ENCODE measurements at regions not wholly inside any gene's neighbourhood (a gene's known extent, or its start where the extent isn't known, plus 50 kb on each side); places are given as distances from the start of the nearest gene placed in this dataset.

DNA sequence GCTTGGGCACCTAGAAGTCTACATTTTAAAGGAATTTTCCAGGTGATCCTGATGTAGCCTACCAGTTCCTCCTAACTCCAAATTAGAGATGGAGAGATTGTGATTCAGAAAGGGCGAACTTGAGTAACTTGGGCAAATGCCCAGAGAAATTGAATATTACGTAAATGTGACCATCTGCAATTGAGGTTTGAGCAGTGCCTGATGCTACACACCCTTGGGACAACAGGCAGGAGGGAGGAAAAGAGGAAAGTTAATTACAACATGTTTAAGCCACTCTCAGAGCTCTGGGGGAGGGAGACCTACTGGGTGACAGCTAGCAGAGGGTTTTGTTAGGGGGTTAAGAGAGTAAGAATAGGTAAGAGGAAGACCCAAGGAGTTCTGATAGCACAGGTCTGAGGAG lies 208.9 kb downstream of the LPIN1 start:
- H3K4me3 ChIP-seq (ENCODE audit: low read length in 2 of 2), result no peak overlapping the region
- H3K27ac ChIP-seq (ENCODE audit: low read length), result no peak overlapping the region
- H3K36me3 ChIP-seq (ENCODE audit: control insufficient read depth in 2 of 2, insufficient read depth in 2 of 2, low read length in 2 of 2), result no peaks in the 10 kb centered on the region
- H3K9ac ChIP-seq (ENCODE audit: low read length in 2 of 2), result no peak overlapping the region
- no peaks in the 10 kb centered on the region for H3K27me3 ChIP-seq (ENCODE audit: control insufficient read depth in 1 of 2, insufficient read depth in 2 of 2, low read length in 2 of 2)
- no peaks in the 10 kb centered on the region for H3K9me3 ChIP-seq (ENCODE audit: control insufficient read depth in 2 of 2, low read length in 2 of 2)
- H3K4me1 ChIP-seq (ENCODE audit: control insufficient read depth, insufficient read depth, low read length), result no peaks in the 10 kb centered on the region

DNA sequence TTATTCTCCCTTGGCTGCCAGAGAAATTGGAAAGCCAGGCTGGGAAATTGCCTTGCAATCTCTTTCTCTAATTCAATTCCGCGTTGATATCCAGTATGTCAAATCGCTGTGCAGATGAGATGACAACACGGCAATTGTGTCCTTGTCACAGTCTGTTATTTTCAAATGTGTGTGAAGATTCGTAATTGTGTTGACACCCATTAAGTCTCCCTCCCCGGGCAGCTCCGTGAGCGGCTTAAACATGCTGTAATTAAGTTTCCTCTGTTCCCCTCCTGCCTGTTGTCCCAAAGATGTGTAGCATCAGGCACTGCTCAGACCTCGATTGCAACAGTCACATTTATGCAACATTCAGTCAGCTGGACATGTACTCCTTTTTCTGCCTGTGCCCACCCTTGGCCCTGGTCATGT lies 209.5 kb downstream of the LPIN1 start:
- H3K9me3 ChIP-seq (ENCODE audit: control insufficient read depth in 2 of 2, low read length in 2 of 2), result no peaks in the 10 kb centered on the region
- no peaks in the 10 kb centered on the region for H3K27me3 ChIP-seq (ENCODE audit: control insufficient read depth in 1 of 2, insufficient read depth in 2 of 2, low read length in 2 of 2)
- no peak overlapping the region for H3K4me3 ChIP-seq (ENCODE audit: low read length in 2 of 2)
- no peaks in the 10 kb centered on the region for H3K4me1 ChIP-seq (ENCODE audit: control insufficient read depth, insufficient read depth, low read length)
- H3K27ac ChIP-seq (ENCODE audit: low read length), result no peak overlapping the region
- no peak overlapping the region for H3K9ac ChIP-seq (ENCODE audit: low read length in 2 of 2)
- no peaks in the 10 kb centered on the region for H3K36me3 ChIP-seq (ENCODE audit: control insufficient read depth in 2 of 2, insufficient read depth in 2 of 2, low read length in 2 of 2)

DNA sequence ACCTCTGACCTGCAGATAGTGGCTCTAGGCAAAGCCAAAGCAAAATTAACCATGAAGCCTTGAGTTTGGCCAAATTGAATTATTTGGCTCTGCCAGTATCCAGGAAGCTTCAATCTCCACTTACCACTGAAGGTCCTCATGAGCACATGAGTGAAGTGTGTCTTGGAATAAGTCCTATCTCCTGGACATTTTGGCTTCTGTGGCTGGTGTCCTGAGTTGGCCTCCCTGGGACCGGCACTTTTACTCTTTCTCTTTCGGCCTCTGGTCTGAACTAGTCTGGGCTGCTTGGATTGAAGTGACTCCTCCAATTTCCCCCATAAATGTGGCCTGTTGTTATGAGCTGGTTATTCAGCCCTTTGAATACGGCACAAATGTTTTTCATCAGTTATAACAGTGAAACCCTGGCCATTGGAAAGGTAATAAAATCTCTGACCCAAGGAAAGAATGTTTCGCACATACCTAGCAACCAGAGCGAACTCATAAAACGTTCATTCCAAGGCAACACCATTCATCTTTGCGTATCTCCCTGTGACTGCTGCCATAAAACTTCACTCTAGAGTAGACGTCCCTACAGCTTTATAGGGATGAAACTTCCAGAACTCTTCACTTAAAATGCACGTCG lies 216.4 kb downstream of the LPIN1 start:
- Histone ChIP-seq H3K27me3 (ENCODE audit: control insufficient read depth in 1 of 2, insufficient read depth in 2 of 2, low read length in 2 of 2) (no peaks in the 10 kb centered on the region), H3K9ac (ENCODE audit: low read length in 2 of 2) (no peak overlapping the region), H3K36me3 (ENCODE audit: control insufficient read depth in 2 of 2, insufficient read depth in 2 of 2, low read length in 2 of 2) (no peaks in the 10 kb centered on the region), H3K4me1 (ENCODE audit: control insufficient read depth, insufficient read depth, low read length) (no peaks in the 10 kb centered on the region), H3K9me3 (ENCODE audit: control insufficient read depth in 2 of 2, low read length in 2 of 2) (no peaks in the 10 kb centered on the region), H3K27ac (ENCODE audit: low read length) (no peak overlapping the region), H3K4me3 (ENCODE audit: low read length in 2 of 2) (no peak overlapping the region)

DNA sequence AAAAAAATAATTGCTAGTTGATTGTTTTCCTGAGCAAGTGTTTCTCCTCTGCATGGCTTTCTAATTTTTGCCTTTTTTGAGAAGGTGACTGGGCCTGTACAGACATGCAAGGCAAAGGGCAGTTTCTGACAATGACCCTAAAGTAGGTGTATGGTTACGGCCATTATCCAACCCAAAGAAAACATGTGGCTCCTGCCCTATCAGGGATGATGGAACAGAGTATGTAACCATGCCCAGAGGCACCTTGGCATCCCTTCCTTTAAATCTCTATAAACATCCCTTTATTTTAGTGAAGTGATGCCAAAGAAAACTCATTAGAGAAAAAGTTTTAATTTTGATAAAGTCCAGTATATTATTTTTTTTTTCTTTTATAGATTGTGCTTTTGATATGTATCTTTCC lies 217.5 kb downstream of the LPIN1 start:
- Histone ChIP-seq H3K27ac (ENCODE audit: low read length) (no peak overlapping the region), H3K9ac (ENCODE audit: low read length in 2 of 2) (no peak overlapping the region), H3K27me3 (ENCODE audit: control insufficient read depth in 1 of 2, insufficient read depth in 2 of 2, low read length in 2 of 2) (no peaks in the 10 kb centered on the region), H3K9me3 (ENCODE audit: control insufficient read depth in 2 of 2, low read length in 2 of 2) (no peaks in the 10 kb centered on the region), H3K36me3 (ENCODE audit: control insufficient read depth in 2 of 2, insufficient read depth in 2 of 2, low read length in 2 of 2) (no peaks in the 10 kb centered on the region), H3K4me3 (ENCODE audit: low read length in 2 of 2) (no peak overlapping the region), H3K4me1 (ENCODE audit: control insufficient read depth, insufficient read depth, low read length) (no peaks in the 10 kb centered on the region)

DNA sequence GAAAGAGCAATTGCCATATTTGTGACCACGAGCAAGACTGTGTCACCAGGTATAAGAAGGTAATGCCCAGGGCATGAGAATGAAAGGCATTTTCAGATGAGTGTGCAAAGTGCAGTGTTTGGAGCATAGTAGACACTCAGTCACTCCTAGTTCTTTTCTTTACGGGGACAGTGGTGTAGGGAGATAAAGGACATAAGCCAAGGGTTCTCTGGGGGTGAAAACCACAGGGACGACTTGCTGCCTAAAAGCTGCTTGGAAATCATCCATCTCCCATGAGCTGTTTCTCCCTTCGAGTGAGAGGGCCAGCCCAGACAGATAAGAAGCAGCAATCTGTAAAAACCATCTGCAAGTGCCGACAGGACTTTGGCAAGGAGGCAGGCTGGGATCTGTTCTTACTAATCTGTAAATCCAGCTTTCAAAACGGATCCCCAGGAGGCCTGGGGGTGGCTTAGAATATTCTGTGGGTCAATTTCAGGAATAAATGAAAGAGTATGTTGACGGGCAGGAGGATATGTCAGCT lies 221.6 kb downstream of the LPIN1 start:
- no peaks in the 10 kb centered on the region for H3K36me3 ChIP-seq (ENCODE audit: control insufficient read depth in 2 of 2, insufficient read depth in 2 of 2, low read length in 2 of 2)
- no peaks in the 10 kb centered on the region for H3K9me3 ChIP-seq (ENCODE audit: control insufficient read depth in 2 of 2, low read length in 2 of 2)
- no peak overlapping the region for H3K27ac ChIP-seq (ENCODE audit: low read length)
- H3K9ac ChIP-seq (ENCODE audit: low read length in 2 of 2), result no peak overlapping the region
- no peaks in the 10 kb centered on the region for H3K4me1 ChIP-seq (ENCODE audit: control insufficient read depth, insufficient read depth, low read length)
- no peaks in the 10 kb centered on the region for H3K27me3 ChIP-seq (ENCODE audit: control insufficient read depth in 1 of 2, insufficient read depth in 2 of 2, low read length in 2 of 2)
- no peak overlapping the region for H3K4me3 ChIP-seq (ENCODE audit: low read length in 2 of 2)

DNA sequence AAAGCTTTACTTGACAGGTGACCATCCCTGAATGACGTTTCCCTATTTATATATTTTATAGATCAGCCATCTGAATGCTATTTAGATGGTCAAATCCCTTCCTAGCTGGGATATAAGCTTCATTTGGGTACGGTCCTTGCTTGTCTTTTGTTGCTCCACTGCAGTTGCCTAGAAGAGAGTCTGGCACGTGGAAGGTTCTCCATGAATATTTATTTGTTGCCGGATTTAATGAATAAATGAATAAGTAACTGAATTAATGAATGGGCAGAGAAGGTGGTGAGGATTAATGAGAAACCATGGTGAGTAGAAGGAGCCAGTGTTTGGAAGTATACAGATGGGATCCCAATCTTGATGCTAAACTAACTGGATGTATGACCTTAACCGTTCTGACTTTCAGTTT lies 222.1 kb downstream of the LPIN1 start:
- no peak overlapping the region for H3K9ac ChIP-seq (ENCODE audit: low read length in 2 of 2)
- H3K9me3 ChIP-seq (ENCODE audit: control insufficient read depth in 2 of 2, low read length in 2 of 2), result no peaks in the 10 kb centered on the region
- H3K4me3 ChIP-seq (ENCODE audit: low read length in 2 of 2), result no peak overlapping the region
- H3K27me3 ChIP-seq (ENCODE audit: control insufficient read depth in 1 of 2, insufficient read depth in 2 of 2, low read length in 2 of 2), result no peaks in the 10 kb centered on the region
- no peaks in the 10 kb centered on the region for H3K36me3 ChIP-seq (ENCODE audit: control insufficient read depth in 2 of 2, insufficient read depth in 2 of 2, low read length in 2 of 2)
- H3K4me1 ChIP-seq (ENCODE audit: control insufficient read depth, insufficient read depth, low read length), result no peaks in the 10 kb centered on the region
- H3K27ac ChIP-seq (ENCODE audit: low read length), result no peak overlapping the region

DNA sequence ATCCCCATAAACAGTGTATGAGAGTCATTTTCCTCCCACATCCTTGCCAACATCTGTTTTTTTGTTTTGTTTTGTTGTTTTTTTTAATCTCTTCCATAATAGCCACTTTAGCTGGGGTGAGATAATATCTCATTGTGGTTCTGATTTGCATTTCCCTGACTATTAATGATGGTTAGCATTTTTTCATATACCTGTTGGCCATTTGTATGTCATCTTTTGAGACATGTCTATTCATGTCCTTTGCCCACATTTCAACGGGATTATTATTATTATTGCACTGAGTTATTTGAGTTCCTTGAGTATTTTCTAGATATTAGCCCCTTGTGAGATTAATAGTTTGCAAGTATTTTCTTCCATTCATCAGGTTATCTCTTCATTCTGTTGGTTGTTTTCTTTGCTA lies 223.3 kb downstream of the LPIN1 start:
- Histone ChIP-seq H3K9ac (ENCODE audit: low read length in 2 of 2) (no peak overlapping the region), H3K36me3 (ENCODE audit: control insufficient read depth in 2 of 2, insufficient read depth in 2 of 2, low read length in 2 of 2) (no peaks in the 10 kb centered on the region), H3K27ac (ENCODE audit: low read length) (no peak overlapping the region), H3K9me3 (ENCODE audit: control insufficient read depth in 2 of 2, low read length in 2 of 2) (no peaks in the 10 kb centered on the region), H3K4me1 (ENCODE audit: control insufficient read depth, insufficient read depth, low read length) (no peaks in the 10 kb centered on the region), H3K4me3 (ENCODE audit: low read length in 2 of 2) (no peak overlapping the region), H3K27me3 (ENCODE audit: control insufficient read depth in 1 of 2, insufficient read depth in 2 of 2, low read length in 2 of 2) (no peaks in the 10 kb centered on the region)

DNA sequence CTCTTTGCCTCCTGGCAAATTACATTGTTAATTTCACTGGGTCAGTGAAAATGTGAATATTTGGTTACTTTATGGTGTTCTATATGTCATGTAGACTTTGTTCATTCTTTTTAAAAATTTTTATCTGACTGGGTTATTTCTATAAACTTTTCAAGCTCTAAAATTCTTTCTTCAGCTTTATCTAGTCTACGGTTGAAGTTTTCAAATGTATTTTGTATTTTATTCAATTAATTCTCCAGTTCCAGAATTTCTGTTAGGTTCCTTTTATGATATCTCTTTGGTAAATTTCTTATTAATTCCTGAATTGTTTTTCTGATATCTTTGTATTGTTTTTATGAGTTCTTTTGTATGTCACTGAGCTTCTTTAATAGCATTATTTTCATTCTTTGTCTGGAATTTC lies 228.1 kb downstream of the LPIN1 start:
- Histone ChIP-seq H3K27me3 (ENCODE audit: control insufficient read depth in 1 of 2, insufficient read depth in 2 of 2, low read length in 2 of 2) (no peaks in the 10 kb centered on the region), H3K9ac (ENCODE audit: low read length in 2 of 2) (no peak overlapping the region), H3K36me3 (ENCODE audit: control insufficient read depth in 2 of 2, insufficient read depth in 2 of 2, low read length in 2 of 2) (no peaks in the 10 kb centered on the region), H3K4me1 (ENCODE audit: control insufficient read depth, insufficient read depth, low read length) (no peaks in the 10 kb centered on the region), H3K9me3 (ENCODE audit: control insufficient read depth in 2 of 2, low read length in 2 of 2) (no peaks in the 10 kb centered on the region), H3K4me3 (ENCODE audit: low read length in 2 of 2) (no peak overlapping the region), H3K27ac (ENCODE audit: low read length) (no peak overlapping the region)

DNA sequence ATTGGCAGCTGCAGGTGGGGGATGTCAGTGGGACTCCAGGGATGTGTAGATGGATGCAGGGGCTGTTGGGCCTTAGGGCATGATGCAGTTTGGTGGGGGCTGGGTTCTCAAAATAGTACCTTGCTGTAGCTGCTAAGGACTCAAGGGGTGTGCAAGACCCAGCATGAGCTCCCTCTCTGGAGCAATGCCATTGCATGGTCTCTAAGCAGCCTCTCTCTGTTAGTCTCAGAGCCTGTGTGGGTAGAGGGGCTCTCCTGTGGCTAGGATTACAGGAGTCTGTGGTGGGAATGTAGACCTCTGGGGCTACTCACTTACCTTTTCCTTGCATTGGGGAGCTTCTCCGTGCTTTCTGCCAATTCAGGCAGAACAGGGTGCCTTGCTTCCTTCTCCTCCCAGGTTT lies 228.9 kb downstream of the LPIN1 start:
- Histone ChIP-seq H3K4me3 (ENCODE audit: low read length in 2 of 2) (no peak overlapping the region), H3K9me3 (ENCODE audit: control insufficient read depth in 2 of 2, low read length in 2 of 2) (no peaks in the 10 kb centered on the region), H3K27ac (ENCODE audit: low read length) (no peak overlapping the region), H3K27me3 (ENCODE audit: control insufficient read depth in 1 of 2, insufficient read depth in 2 of 2, low read length in 2 of 2) (no peaks in the 10 kb centered on the region), H3K4me1 (ENCODE audit: control insufficient read depth, insufficient read depth, low read length) (no peaks in the 10 kb centered on the region), H3K36me3 (ENCODE audit: control insufficient read depth in 2 of 2, insufficient read depth in 2 of 2, low read length in 2 of 2) (no peaks in the 10 kb centered on the region), H3K9ac (ENCODE audit: low read length in 2 of 2) (no peak overlapping the region)

DNA sequence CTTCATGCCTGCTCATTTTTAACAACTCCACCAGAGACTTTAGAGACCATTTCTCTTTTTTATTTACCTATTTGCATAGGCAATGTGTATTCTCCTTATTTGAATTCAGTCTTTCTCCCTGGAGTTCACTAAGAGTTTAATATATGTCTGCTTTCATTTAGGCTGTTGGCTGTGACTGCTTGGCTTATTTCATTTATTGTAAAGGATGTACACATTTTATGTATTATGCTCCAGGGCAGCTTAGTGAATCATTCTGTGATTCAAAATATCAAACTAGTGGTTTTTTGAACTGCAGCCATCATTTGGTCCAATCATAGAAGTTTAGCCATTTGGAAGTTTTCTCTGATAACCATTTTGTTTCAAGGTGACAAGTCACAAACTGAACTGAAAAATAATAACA lies 229.6 kb downstream of the LPIN1 start:
- Histone ChIP-seq H3K4me3 (ENCODE audit: low read length in 2 of 2) (no peak overlapping the region), H3K9me3 (ENCODE audit: control insufficient read depth in 2 of 2, low read length in 2 of 2) (no peaks in the 10 kb centered on the region), H3K36me3 (ENCODE audit: control insufficient read depth in 2 of 2, insufficient read depth in 2 of 2, low read length in 2 of 2) (no peaks in the 10 kb centered on the region), H3K9ac (ENCODE audit: low read length in 2 of 2) (no peak overlapping the region), H3K4me1 (ENCODE audit: control insufficient read depth, insufficient read depth, low read length) (no peaks in the 10 kb centered on the region), H3K27me3 (ENCODE audit: control insufficient read depth in 1 of 2, insufficient read depth in 2 of 2, low read length in 2 of 2) (no peaks in the 10 kb centered on the region), H3K27ac (ENCODE audit: low read length) (no peak overlapping the region)

DNA sequence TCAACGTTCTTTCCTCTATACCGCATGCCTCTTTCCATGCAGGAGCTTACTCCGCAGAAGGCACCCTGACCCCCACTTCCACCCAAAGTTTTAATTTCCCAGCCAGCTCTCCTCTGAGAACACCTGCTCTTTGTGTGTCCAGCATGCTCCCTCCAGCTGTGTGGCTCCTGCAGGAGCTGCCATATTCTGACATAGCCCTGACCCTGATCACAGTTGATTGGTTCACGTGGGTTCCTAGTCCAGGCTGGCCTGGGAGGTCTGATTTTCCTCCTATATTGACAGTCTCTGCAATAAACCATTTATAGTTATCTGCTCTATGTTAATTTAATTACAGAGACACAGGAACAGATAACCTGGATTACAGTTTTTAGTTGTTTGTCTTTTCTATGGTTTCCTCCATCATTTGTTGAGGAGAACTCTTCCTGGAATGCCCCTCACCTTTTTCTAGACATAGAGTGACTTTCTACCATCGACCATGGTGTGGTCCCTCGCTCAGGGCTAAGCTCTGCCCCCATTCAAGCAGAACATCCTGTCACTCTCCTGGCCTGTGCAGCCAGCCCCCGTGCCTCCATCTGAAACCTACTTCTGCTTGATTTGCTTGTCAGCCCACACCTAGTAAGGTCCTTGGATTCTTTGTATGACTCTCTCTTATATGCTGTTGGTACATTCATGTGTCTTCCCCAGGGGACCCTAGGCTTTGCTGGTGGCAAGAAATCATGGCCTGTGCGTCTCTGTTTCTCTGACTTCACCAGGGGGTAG lies 231.5 kb downstream of the LPIN1 start:
- H3K9me3 ChIP-seq (ENCODE audit: control insufficient read depth in 2 of 2, low read length in 2 of 2), result peaks cover 0 to 9% of the 10 kb centered on the region in 2 donors
- H3K4me3 ChIP-seq (ENCODE audit: low read length in 2 of 2), result no peak overlapping the region
- no peak overlapping the region for H3K27ac ChIP-seq (ENCODE audit: low read length)
- H3K36me3 ChIP-seq (ENCODE audit: control insufficient read depth in 2 of 2, insufficient read depth in 2 of 2, low read length in 2 of 2), result no peaks in the 10 kb centered on the region
- no peak overlapping the region for H3K9ac ChIP-seq (ENCODE audit: low read length in 2 of 2)
- no peaks in the 10 kb centered on the region for H3K4me1 ChIP-seq (ENCODE audit: control insufficient read depth, insufficient read depth, low read length)
- H3K27me3 ChIP-seq (ENCODE audit: control insufficient read depth in 1 of 2, insufficient read depth in 2 of 2, low read length in 2 of 2), result no peaks in the 10 kb centered on the region

Data from stomach smooth muscle (tissue), 2 donors.